ENCODE measurements at regions not wholly inside any gene's neighbourhood (a gene's known extent, or its start where the extent isn't known, plus 50 kb on each side); places are given as distances from the start of the nearest gene placed in this dataset.

DNA sequence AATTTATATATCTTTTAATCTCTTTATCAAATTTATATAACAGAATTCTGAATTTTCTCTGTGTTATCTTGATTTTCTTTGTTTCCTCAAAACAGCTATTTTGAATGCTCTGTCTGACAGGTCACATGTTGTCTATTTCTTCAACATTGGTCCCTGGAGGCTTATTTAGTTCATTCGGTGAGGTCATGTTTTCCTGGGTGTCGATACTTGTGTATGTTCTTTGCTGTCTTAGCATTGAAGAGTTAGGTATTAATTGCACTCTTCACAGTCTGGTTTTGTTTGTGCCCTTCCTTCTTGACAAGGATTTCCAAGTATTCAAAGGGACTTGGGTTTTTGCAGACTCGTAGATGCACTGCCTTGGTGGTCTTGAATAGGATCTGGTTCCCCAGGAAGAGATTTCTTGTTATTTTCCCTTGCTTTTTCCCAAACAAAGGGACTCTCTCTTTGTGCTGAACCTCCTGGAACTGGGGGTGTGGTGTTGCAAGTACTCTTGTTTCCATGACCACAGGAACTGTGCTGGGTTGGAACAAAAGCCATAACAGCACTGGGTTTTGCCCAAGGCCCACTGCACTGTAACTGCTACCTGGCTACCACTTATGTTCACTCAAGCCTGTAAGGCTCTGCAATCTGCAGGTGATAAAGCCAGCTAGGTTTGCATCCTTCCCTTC, 1483.0 kb downstream of the CDH8 start:
- Histone ChIP-seq H3K27ac (ENCODE audit: low read length) (no peak overlapping the region), H3K4me1 (ENCODE audit: control insufficient read depth, low read depth, low read length) (peaks cover 5% of the 10 kb centered on the region), H3K9me3 (ENCODE audit: control insufficient read depth, low read depth, low read length) (no peaks in the 10 kb centered on the region), H3K4me3 (ENCODE audit: low read length) (no peak overlapping the region), H3K36me3 (ENCODE audit: control insufficient read depth, low read depth, low read length) (no peaks in the 10 kb centered on the region), H3K27me3 (ENCODE audit: control insufficient read depth, insufficient read depth, low read length) (no peaks in the 10 kb centered on the region), H3K9ac (ENCODE audit: low read length) (no peak overlapping the region)

- Histone ChIP-seq H3K27ac (ENCODE audit: low read length) (no peak overlapping the region), H3K4me1 (ENCODE audit: control insufficient read depth, low read depth, low read length) (no peaks in the 10 kb centered on the region), H3K27me3 (ENCODE audit: control insufficient read depth, insufficient read depth, low read length) (no peaks in the 10 kb centered on the region), H3K4me3 (ENCODE audit: low read length) (no peak overlapping the region), H3K9ac (ENCODE audit: low read length) (no peak overlapping the region), H3K36me3 (ENCODE audit: control insufficient read depth, low read depth, low read length) (no peaks in the 10 kb centered on the region), H3K9me3 (ENCODE audit: control insufficient read depth, low read depth, low read length) (peaks cover 3% of the 10 kb centered on the region)
Measured at GRCh38 chr16:60541535-60541934, 1494.7 kb downstream of the CDH8 start.

GRCh38 chr16:60510941-60511340, 1525.3 kb downstream of the CDH8 start:
- no peaks in the 10 kb centered on the region for H3K36me3 ChIP-seq (ENCODE audit: control insufficient read depth, low read depth, low read length)
- H3K9me3 ChIP-seq (ENCODE audit: control insufficient read depth, low read depth, low read length), result no peaks in the 10 kb centered on the region
- H3K27me3 ChIP-seq (ENCODE audit: control insufficient read depth, insufficient read depth, low read length), result no peaks in the 10 kb centered on the region
- no peak overlapping the region for H3K27ac ChIP-seq (ENCODE audit: low read length)
- H3K4me3 ChIP-seq (ENCODE audit: low read length), result no peak overlapping the region
- peaks cover 3% of the 10 kb centered on the region for H3K4me1 ChIP-seq (ENCODE audit: control insufficient read depth, low read depth, low read length)
- H3K9ac ChIP-seq (ENCODE audit: low read length), result no peak overlapping the region

- no peaks in the 10 kb centered on the region for H3K9me3 ChIP-seq (ENCODE audit: control insufficient read depth, low read depth, low read length)
- no peak overlapping the region for H3K4me3 ChIP-seq (ENCODE audit: low read length)
- no peak overlapping the region for H3K9ac ChIP-seq (ENCODE audit: low read length)
- peaks cover 3% of the 10 kb centered on the region for H3K4me1 ChIP-seq (ENCODE audit: control insufficient read depth, low read depth, low read length)
- no peaks in the 10 kb centered on the region for H3K36me3 ChIP-seq (ENCODE audit: control insufficient read depth, low read depth, low read length)
- no peak overlapping the region for H3K27ac ChIP-seq (ENCODE audit: low read length)
- no peaks in the 10 kb centered on the region for H3K27me3 ChIP-seq (ENCODE audit: control insufficient read depth, insufficient read depth, low read length)
Measured at GRCh38 chr16:60510208-60510607, 1526.0 kb downstream of the CDH8 start.

DNA sequence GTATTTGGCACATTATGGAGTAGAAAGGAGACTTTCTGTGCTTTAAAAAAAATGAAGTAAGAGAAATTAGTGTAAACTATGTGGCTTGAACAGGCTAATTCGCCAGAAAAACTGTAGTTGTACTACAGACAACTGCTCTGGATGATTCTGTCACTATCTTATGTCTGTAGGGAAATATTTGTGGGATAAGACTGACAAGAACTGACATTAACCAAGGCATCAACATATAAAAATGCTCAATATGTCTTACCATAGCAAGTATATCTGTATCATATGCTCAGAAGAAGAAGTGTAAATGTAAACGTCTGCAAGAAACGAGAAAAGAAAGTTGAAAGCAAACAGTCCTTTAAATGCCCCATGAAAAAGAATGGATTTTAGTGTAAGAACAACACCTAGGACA, 1545.0 kb downstream of the CDH8 start:
- H3K27ac ChIP-seq (ENCODE audit: low read length), result no peak overlapping the region
- H3K9me3 ChIP-seq (ENCODE audit: control insufficient read depth, low read depth, low read length), result no peaks in the 10 kb centered on the region
- no peaks in the 10 kb centered on the region for H3K4me1 ChIP-seq (ENCODE audit: control insufficient read depth, low read depth, low read length)
- no peak overlapping the region for H3K4me3 ChIP-seq (ENCODE audit: low read length)
- no peaks in the 10 kb centered on the region for H3K27me3 ChIP-seq (ENCODE audit: control insufficient read depth, insufficient read depth, low read length)
- H3K9ac ChIP-seq (ENCODE audit: low read length), result no peak overlapping the region
- no peaks in the 10 kb centered on the region for H3K36me3 ChIP-seq (ENCODE audit: control insufficient read depth, low read depth, low read length)

DNA sequence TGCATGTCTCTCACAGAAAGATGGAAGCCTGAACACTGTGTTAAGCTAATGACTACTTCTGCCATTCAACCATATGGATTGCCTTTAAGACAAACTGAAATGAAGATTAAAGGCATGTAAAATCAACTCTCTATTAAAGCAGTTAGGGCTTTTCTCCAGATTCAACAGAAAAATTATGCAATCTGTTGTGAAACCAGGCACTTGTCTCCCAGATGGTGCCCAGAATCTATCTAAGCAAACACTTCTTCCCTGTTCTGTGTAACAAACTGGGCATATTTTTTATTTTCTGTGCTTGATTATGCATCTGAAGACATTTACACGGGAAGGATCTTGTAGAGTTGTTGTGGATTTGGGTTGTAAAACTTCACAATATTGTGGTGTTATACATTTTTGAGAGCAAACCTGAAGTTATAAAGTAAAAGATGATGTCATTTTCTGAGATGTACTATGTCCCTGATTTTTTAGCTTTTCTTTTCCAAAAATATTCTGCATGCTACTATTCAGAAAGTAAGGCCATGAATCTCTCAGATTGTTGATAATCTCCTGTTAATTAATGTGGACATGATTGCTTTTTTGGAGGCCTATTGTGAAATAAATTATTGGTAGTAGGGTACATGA, 1550.3 kb downstream of the CDH8 start:
- no peak overlapping the region for H3K9ac ChIP-seq (ENCODE audit: low read length)
- no peak overlapping the region for H3K27ac ChIP-seq (ENCODE audit: low read length)
- no peaks in the 10 kb centered on the region for H3K9me3 ChIP-seq (ENCODE audit: control insufficient read depth, low read depth, low read length)
- no peak overlapping the region for H3K4me3 ChIP-seq (ENCODE audit: low read length)
- H3K4me1 ChIP-seq (ENCODE audit: control insufficient read depth, low read depth, low read length), result no peaks in the 10 kb centered on the region
- H3K27me3 ChIP-seq (ENCODE audit: control insufficient read depth, insufficient read depth, low read length), result no peaks in the 10 kb centered on the region
- H3K36me3 ChIP-seq (ENCODE audit: control insufficient read depth, low read depth, low read length), result no peaks in the 10 kb centered on the region

GRCh38 chr16:60484901-60485300, 1551.3 kb downstream of the CDH8 start:
- no peak overlapping the region for H3K4me3 ChIP-seq (ENCODE audit: low read length)
- H3K27ac ChIP-seq (ENCODE audit: low read length), result no peak overlapping the region
- H3K27me3 ChIP-seq (ENCODE audit: control insufficient read depth, insufficient read depth, low read length), result no peaks in the 10 kb centered on the region
- no peak overlapping the region for H3K9ac ChIP-seq (ENCODE audit: low read length)
- H3K36me3 ChIP-seq (ENCODE audit: control insufficient read depth, low read depth, low read length), result no peaks in the 10 kb centered on the region
- no peaks in the 10 kb centered on the region for H3K4me1 ChIP-seq (ENCODE audit: control insufficient read depth, low read depth, low read length)
- no peaks in the 10 kb centered on the region for H3K9me3 ChIP-seq (ENCODE audit: control insufficient read depth, low read depth, low read length)

GRCh38 chr16:60481591-60481990, 1554.6 kb downstream of the CDH8 start:
- no peak overlapping the region for H3K9ac ChIP-seq (ENCODE audit: low read length)
- H3K9me3 ChIP-seq (ENCODE audit: control insufficient read depth, low read depth, low read length), result no peaks in the 10 kb centered on the region
- no peak overlapping the region for H3K4me3 ChIP-seq (ENCODE audit: low read length)
- H3K27ac ChIP-seq (ENCODE audit: low read length), result no peak overlapping the region
- no peaks in the 10 kb centered on the region for H3K36me3 ChIP-seq (ENCODE audit: control insufficient read depth, low read depth, low read length)
- H3K4me1 ChIP-seq (ENCODE audit: control insufficient read depth, low read depth, low read length), result no peaks in the 10 kb centered on the region
- H3K27me3 ChIP-seq (ENCODE audit: control insufficient read depth, insufficient read depth, low read length), result no peaks in the 10 kb centered on the region

GRCh38 chr16:60478810-60479209, 1557.4 kb downstream of the CDH8 start:
- no peaks in the 10 kb centered on the region for H3K4me1 ChIP-seq (ENCODE audit: control insufficient read depth, low read depth, low read length)

GRCh38 chr16:60463986-60464385, 1572.3 kb downstream of the CDH8 start:
- Histone ChIP-seq H3K9me3 (ENCODE audit: control insufficient read depth, low read depth, low read length) (no peaks in the 10 kb centered on the region), H3K4me3 (ENCODE audit: low read length) (no peak overlapping the region), H3K36me3 (ENCODE audit: control insufficient read depth, low read depth, low read length) (no peaks in the 10 kb centered on the region), H3K9ac (ENCODE audit: low read length) (no peak overlapping the region), H3K27me3 (ENCODE audit: control insufficient read depth, insufficient read depth, low read length) (no peaks in the 10 kb centered on the region), H3K4me1 (ENCODE audit: control insufficient read depth, low read depth, low read length) (no peaks in the 10 kb centered on the region), H3K27ac (ENCODE audit: low read length) (no peak overlapping the region)

More at GRCh38 chr16:60478810-60479209, 1557.4 kb downstream of the CDH8 start:
- Histone ChIP-seq H3K27me3 (ENCODE audit: control insufficient read depth, insufficient read depth, low read length) (no peaks in the 10 kb centered on the region), H3K9ac (ENCODE audit: low read length) (no peak overlapping the region), H3K36me3 (ENCODE audit: control insufficient read depth, low read depth, low read length) (no peaks in the 10 kb centered on the region), H3K27ac (ENCODE audit: low read length) (no peak overlapping the region), H3K9me3 (ENCODE audit: control insufficient read depth, low read depth, low read length) (no peaks in the 10 kb centered on the region), H3K4me3 (ENCODE audit: low read length) (no peak overlapping the region)

GRCh38 chr16:60459463-60459862, 1576.8 kb downstream of the CDH8 start:
- no peak overlapping the region for H3K27ac ChIP-seq (ENCODE audit: low read length)
- no peaks in the 10 kb centered on the region for H3K27me3 ChIP-seq (ENCODE audit: control insufficient read depth, insufficient read depth, low read length)
- no peak overlapping the region for H3K4me3 ChIP-seq (ENCODE audit: low read length)
- no peaks in the 10 kb centered on the region for H3K9me3 ChIP-seq (ENCODE audit: control insufficient read depth, low read depth, low read length)
- H3K9ac ChIP-seq (ENCODE audit: low read length), result no peak overlapping the region
- no peaks in the 10 kb centered on the region for H3K36me3 ChIP-seq (ENCODE audit: control insufficient read depth, low read depth, low read length)
- H3K4me1 ChIP-seq (ENCODE audit: control insufficient read depth, low read depth, low read length), result no peaks in the 10 kb centered on the region

DNA sequence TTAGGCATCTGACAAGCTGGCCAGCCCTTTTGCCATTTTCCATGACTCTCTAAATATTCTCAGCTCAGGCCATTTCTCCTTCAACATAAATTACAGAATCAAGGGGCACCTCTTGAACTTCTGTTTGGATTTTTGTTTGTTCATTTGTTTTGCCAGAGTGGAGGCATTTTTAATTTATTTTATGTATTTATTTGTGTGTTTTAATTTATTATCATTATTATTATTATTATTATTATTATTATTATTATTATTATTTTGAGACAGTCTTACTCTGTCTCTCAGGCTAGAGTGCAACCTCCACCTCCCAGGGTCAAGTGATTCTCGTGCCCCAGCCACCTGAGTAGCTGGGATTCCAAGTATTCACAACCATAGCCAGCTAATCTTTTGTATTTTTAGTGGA, 1578.0 kb downstream of the CDH8 start:
- no peaks in the 10 kb centered on the region for H3K36me3 ChIP-seq (ENCODE audit: control insufficient read depth, low read depth, low read length)
- H3K4me3 ChIP-seq (ENCODE audit: low read length), result no peak overlapping the region
- H3K27ac ChIP-seq (ENCODE audit: low read length), result no peak overlapping the region
- H3K4me1 ChIP-seq (ENCODE audit: control insufficient read depth, low read depth, low read length), result no peaks in the 10 kb centered on the region
- no peaks in the 10 kb centered on the region for H3K9me3 ChIP-seq (ENCODE audit: control insufficient read depth, low read depth, low read length)
- H3K27me3 ChIP-seq (ENCODE audit: control insufficient read depth, insufficient read depth, low read length), result no peaks in the 10 kb centered on the region
- no peak overlapping the region for H3K9ac ChIP-seq (ENCODE audit: low read length)

All from iPS-18a (cell line).